SK-N-MC (cell line): ENCODE measurements at regions not wholly inside any gene's neighbourhood (a gene's known extent, or its start where the extent isn't known, plus 50 kb on each side); places are given as distances from the start of the nearest gene placed in this dataset.

ENCODE experiments used
- EZH2 ChIP-seq: fragments of 200-600 bp; sonication (generic); IDR thresholded peaks from one replicate; pipeline ENCODE4 v1.6.1; 2017; ENCODE audit warnings: antibody characterized with exemption
- FOXP2 ChIP-seq: optimal IDR thresholded peaks from 2 replicates; pipeline ENCODE3; 2011; ENCODE audit warnings: mild to moderate bottlenecking, moderate library complexity; ENCODE audit not compliant: insufficient read depth; ENCODE audit errors: extremely low read length, control extremely low read depth
- POLR2AphosphoS5 ChIP-seq: IDR thresholded peaks from 2 replicates; pipeline ENCODE4 v1.6.1; 2012; ENCODE audit warnings: mild to moderate bottlenecking, low read depth, low read length, borderline replicate concordance

DNA sequence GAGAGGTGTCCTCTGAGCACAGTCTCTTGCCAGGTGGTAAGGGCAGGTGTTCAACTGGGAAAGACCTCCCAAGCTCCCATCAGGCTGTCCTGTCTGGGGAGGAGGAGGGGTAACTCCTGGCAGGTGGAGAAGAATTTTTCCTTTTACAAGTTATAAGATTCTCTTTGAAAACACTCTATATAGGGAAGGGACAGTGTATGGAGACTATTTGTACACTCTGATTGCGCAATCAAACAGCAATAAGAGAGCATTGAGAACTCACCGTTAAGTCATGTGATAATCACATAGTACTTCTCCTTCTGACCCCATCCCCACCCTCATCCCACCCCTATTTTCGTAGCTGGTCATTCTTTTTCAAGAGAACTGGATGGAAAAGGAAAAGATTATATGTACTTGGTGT lies 179.3 kb upstream of the ZNF644 start:
- TF ChIP-seq EZH2 (no peak), POLR2AphosphoS5 (no peak), FOXP2 (no peak)
